GM19035 (cell line): ENCODE measurements at regions not wholly inside any gene's neighbourhood (a gene's known extent, or its start where the extent isn't known, plus 50 kb on each side); places are given as distances from the start of the nearest gene placed in this dataset.
"Not testable (repeated sequence)": the region's sequence is repeated elsewhere in the genome, so short reads cannot be mapped to it uniquely, and the experiment has no call there.

Experiments used
- ATAC-seq: cut with Tn5 transposase; IDR thresholded peaks from one replicate; pipeline ENCODE4 v1.9.1; 2021; ENCODE audit not compliant: unreplicated experiment

- no peak for ATAC-seq
Observed at GRCh38 chr1:55816456-55817426, 601.6 kb upstream of the USP24 start.

GRCh38 chr1:55815745-55816455 lies 600.7 kb upstream of the USP24 start:
- no peak for ATAC-seq

- no peak for ATAC-seq
Observed at GRCh38 chr1:55814967-55815366, 599.8 kb upstream of the USP24 start.

- no peak for ATAC-seq
Observed at GRCh38 chr1:55813618-55814017, 598.5 kb upstream of the USP24 start.

- ATAC-seq: no peak
Observed at GRCh38 chr1:55812281-55812680, 597.1 kb upstream of the USP24 start.

GRCh38 chr1:55808263-55808662 lies 593.1 kb upstream of the USP24 start:
- no peak for ATAC-seq

- no peak for ATAC-seq
Observed at GRCh38 chr1:55803429-55803828, 588.3 kb upstream of the USP24 start.

- ATAC-seq: no peak
Observed at GRCh38 chr1:55801481-55801880, 586.3 kb upstream of the USP24 start.

GRCh38 chr1:55800503-55800902 lies 585.3 kb upstream of the USP24 start:
- no peak for ATAC-seq

- no peak for ATAC-seq
Observed at GRCh38 chr1:55793856-55794255, 578.7 kb upstream of the USP24 start.

GRCh38 chr1:55792870-55793269 lies 577.7 kb upstream of the USP24 start:
- ATAC-seq: no peak

- ATAC-seq: no peak
Observed at GRCh38 chr1:55789466-55789865, 574.3 kb upstream of the USP24 start.

GRCh38 chr1:55786396-55786795 lies 571.2 kb upstream of the USP24 start:
- ATAC-seq: no peak

GRCh38 chr1:55784941-55785450 lies 569.8 kb upstream of the USP24 start:
- not testable (repeated sequence) for ATAC-seq

GRCh38 chr1:55781944-55782482 lies 566.8 kb upstream of the USP24 start:
- no peak for ATAC-seq

- ATAC-seq: no peak
Observed at GRCh38 chr1:55781003-55781402, 565.8 kb upstream of the USP24 start.

- no peak for ATAC-seq
Observed at GRCh38 chr1:55777545-55777944, 562.4 kb upstream of the USP24 start.

- ATAC-seq: no peak
Observed at GRCh38 chr1:55775007-55775406, 559.8 kb upstream of the USP24 start.

GRCh38 chr1:55774446-55774845 lies 559.3 kb upstream of the USP24 start:
- no peak for ATAC-seq

GRCh38 chr1:55773211-55773940 lies 558.2 kb upstream of the USP24 start:
- ATAC-seq: no peak
